Osteocyte (in vitro differentiated cells): ENCODE measurements at regions not wholly inside any gene's neighbourhood (a gene's known extent, or its start where the extent isn't known, plus 50 kb on each side); places are given as distances from the start of the nearest gene placed in this dataset.

Source experiments
- DNase-seq: peaks from one replicate; pipeline ENCODE4 v3.0.0; 2021; ENCODE audit warnings: mixed read lengths; ENCODE audit not compliant: unreplicated experiment; ENCODE audit errors: extremely low spot score
- H3K27ac Mint-ChIP-seq: one replicate; pipeline ENCODE4 v1.8.0; 2021; ENCODE audit warnings: mild to moderate bottlenecking, mixed read lengths; ENCODE audit not compliant: unreplicated experiment
- H3K27me3 Mint-ChIP-seq: one replicate; pipeline ENCODE4 v1.8.0; 2021; ENCODE audit warnings: mixed read lengths; ENCODE audit not compliant: unreplicated experiment
- H3K36me3 Mint-ChIP-seq: one replicate; pipeline ENCODE4 v1.8.0; 2021; ENCODE audit warnings: mixed read lengths; ENCODE audit not compliant: unreplicated experiment
- H3K4me1 Mint-ChIP-seq: one replicate; pipeline ENCODE4 v1.8.0; 2021; ENCODE audit warnings: mixed read lengths; ENCODE audit not compliant: unreplicated experiment
- H3K4me3 Mint-ChIP-seq: one replicate; pipeline ENCODE4 v1.8.0; 2021; ENCODE audit warnings: mild to moderate bottlenecking, moderate library complexity, mixed read lengths; ENCODE audit not compliant: unreplicated experiment
- H3K9me3 Mint-ChIP-seq: one replicate; pipeline ENCODE4 v1.8.0; 2021; ENCODE audit warnings: mixed read lengths; ENCODE audit not compliant: unreplicated experiment
- TF ChIP-seq, protein P1 (sequence below): fragments of 200-600 bp; sonication (generic); IDR thresholded peaks from 2 replicates; pipeline ENCODE4 v1.5.0; 2021; ENCODE audit warnings: antibody characterized with exemption, mild to moderate bottlenecking, moderate library complexity

- TF ChIP-seq, protein P1, sequence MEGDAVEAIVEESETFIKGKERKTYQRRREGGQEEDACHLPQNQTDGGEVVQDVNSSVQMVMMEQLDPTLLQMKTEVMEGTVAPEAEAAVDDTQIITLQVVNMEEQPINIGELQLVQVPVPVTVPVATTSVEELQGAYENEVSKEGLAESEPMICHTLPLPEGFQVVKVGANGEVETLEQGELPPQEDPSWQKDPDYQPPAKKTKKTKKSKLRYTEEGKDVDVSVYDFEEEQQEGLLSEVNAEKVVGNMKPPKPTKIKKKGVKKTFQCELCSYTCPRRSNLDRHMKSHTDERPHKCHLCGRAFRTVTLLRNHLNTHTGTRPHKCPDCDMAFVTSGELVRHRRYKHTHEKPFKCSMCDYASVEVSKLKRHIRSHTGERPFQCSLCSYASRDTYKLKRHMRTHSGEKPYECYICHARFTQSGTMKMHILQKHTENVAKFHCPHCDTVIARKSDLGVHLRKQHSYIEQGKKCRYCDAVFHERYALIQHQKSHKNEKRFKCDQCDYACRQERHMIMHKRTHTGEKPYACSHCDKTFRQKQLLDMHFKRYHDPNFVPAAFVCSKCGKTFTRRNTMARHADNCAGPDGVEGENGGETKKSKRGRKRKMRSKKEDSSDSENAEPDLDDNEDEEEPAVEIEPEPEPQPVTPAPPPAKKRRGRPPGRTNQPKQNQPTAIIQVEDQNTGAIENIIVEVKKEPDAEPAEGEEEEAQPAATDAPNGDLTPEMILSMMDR, result no peak
- no peaks in the 10 kb centered on the region for H3K27me3 Mint-ChIP-seq
- no peak for DNase-seq
- no peak overlapping the region for H3K27ac Mint-ChIP-seq
- H3K4me1 Mint-ChIP-seq, result no peaks in the 10 kb centered on the region
- H3K36me3 Mint-ChIP-seq, result no peaks in the 10 kb centered on the region
- no peak overlapping the region for H3K4me3 Mint-ChIP-seq
- no peaks in the 10 kb centered on the region for H3K9me3 Mint-ChIP-seq
Observed at GRCh38 chr16:88281858-88282563, 100.7 kb upstream of the ZNF469 start.

DNA sequence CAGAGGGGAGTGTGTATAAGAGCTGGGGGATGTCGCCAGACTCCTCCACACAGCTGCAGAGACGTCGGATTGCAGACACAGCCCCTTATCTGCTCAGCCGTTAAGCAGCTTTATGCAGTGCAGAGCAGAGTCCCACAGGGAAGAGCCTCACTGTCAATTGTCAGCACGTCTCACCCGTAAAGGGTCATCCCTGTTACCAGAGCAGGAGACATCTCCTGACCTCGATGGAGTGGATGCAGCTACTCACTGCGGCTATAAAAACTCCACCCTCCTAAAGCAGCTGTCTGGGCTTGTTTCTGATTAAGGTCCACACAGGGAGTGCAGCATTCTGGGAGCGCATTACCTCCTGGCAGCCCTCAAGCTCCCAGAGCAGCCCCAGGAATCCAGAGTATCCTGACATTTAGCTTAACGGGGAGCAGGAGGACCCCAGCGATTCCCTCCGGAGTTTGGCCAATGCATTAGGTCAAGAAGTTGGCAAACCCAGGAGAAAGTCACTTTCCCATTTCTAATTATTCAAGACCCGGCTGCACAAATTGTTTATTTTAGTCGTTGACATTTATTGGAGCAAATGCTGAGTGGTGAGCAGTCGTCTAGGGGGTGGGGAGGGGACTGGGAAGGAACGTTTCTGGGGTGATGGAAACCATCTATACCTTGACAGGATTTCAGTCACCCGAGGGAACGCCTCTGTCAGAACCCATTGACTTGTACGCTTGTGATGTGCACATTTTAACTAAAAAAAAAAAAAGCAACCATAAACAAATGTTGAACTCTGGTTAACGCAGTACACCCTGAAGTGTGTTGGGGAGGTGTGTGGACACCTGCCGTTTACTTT lies 100.0 kb upstream of the ZNF469 start:
- Mint-ChIP-seq H3K4me1 (no peaks in the 10 kb centered on the region), H3K27me3 (no peaks in the 10 kb centered on the region), H3K36me3 (no peaks in the 10 kb centered on the region), H3K9me3 (no peaks in the 10 kb centered on the region), H3K4me3 (no peak overlapping the region), H3K27ac (no peak overlapping the region)
- TF ChIP-seq, protein P1, result no peak
- DNase-seq, result no peak

DNA sequence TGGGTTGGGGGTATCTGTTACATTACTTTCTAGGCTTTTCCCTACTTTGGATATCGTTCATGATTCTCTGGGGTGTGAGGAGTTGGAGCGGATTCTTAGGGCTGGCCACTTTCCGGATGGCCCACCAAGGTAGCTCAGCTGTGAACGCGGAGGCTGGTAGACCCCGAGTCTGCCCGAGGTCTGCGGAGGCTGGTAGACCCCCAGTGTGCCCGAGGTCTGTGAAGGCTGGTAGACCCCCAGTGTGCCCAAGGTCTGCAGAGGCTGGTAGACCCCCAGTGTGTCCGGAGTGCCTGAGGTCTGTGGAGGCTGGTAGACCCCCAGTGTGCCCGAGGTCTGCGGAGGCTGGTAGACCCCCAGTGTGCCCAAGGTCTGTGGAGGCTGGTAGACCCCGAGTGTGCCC lies 99.2 kb upstream of the ZNF469 start:
- Mint-ChIP-seq H3K27me3 (no peaks in the 10 kb centered on the region), H3K36me3 (no peaks in the 10 kb centered on the region), H3K4me1 (no peaks in the 10 kb centered on the region), H3K27ac (no peak overlapping the region), H3K9me3 (no peaks in the 10 kb centered on the region), H3K4me3 (no peak overlapping the region)
- DNase-seq, result no peak
- TF ChIP-seq, protein P1, result no peak

DNA sequence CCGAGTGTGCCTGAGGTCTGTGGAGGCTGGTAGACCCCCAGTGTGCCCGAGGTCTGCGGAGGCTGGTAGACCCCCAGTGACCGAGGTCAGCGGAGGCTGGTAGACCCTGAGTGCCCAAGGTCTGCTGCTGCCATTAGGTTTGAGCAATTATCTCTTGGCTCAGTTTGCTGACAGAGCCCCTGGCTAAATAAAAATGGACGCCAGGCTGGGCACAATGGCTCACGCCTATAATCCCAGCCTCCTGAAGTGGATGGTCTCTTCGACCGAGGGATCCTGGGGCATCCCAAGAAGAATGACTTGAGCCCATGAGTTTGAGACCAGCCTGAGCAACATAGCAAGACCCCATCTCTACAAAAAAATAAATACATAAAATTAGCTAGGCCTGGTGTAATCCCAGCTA lies 98.7 kb upstream of the ZNF469 start:
- Mint-ChIP-seq H3K4me1 (no peaks in the 10 kb centered on the region), H3K27ac (no peak overlapping the region), H3K27me3 (no peaks in the 10 kb centered on the region), H3K4me3 (no peak overlapping the region), H3K9me3 (no peaks in the 10 kb centered on the region), H3K36me3 (no peaks in the 10 kb centered on the region)
- no peak for DNase-seq
- TF ChIP-seq, protein P1, result no peak
